ENCODE measurements at regions not wholly inside any gene's neighbourhood (a gene's known extent, or its start where the extent isn't known, plus 50 kb on each side); places are given as distances from the start of the nearest gene placed in this dataset.
A peak's percentile ranks its signal among the peaks of the same experiment; 100 is the strongest.

DNA sequence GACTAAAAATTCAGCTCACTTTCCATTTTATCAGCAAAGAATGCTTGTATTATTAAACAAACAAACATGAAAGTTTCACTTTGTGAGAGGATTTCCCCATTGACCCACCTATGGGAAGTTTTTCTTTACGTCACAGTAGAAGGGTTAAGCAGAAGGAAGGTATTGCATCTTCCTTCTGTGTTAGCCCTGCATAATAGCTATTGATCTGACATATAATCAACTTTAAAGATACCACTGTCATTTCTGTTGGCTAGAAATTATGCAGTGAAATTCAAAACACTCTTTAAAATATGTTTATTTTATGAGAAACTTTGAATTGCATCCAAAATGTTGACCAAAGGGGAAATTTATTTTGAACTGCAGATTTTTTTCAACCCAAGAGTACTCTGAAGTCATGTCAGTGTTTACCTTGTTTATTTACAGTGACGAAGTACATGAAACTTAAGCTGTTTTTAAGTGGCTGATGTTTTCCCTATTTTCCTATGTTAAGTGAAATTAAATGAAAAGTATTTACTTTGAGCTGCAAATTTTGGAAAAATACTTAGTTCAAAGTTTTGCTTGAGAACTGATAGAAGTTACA is 566.4 kb downstream of the ZEB2 start:
- no peak for DNase-seq (ENCODE audit: low read depth in 2 of 2)

- DNase-seq (ENCODE audit: low read depth in 2 of 2) = no peak
Measured at GRCh38 chr2:143952536-143952935, 567.4 kb downstream of the ZEB2 start.

GRCh38 chr2:143950704-143951103 is 569.2 kb downstream of the ZEB2 start:
- DNase-seq (ENCODE audit: low read depth in 2 of 2) = no peak

DNA sequence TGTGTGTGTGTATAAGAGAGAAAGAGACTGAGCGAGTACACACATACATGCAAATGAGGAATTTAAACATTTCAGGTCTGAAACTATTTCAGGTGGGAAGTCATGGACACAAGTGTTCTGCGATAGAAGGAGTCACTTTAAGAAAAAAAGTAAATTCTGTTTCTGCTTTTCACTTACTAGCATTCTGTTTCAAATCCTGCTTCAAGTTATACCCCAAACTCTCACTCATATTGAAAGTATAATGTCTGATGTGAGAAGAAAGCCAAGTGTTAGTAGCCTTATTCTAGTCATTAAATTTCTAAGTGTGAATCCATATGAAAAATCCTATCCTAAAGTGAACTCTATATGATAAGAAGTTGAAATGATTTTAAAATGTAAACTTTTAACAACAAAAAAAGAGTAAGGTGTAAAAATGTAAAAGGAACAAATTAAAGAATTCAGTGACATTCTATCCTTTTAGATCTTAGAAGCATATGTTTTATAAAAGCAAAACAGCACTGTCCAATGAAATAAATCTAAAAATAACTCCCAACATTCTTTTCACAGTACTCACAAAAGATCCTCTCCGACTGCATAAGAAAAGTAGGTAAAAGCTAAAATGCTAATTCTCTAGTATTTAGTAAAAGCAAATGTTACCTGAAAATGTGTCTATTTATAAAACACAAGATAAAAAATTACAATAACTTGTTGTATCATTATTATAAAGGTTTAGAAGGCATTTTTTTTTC is 570.6 kb downstream of the ZEB2 start:
- no peak for DNase-seq (ENCODE audit: low read depth in 2 of 2)

GRCh38 chr2:143948710-143949109 is 571.2 kb downstream of the ZEB2 start:
- no peak for DNase-seq (ENCODE audit: low read depth in 2 of 2)

DNA sequence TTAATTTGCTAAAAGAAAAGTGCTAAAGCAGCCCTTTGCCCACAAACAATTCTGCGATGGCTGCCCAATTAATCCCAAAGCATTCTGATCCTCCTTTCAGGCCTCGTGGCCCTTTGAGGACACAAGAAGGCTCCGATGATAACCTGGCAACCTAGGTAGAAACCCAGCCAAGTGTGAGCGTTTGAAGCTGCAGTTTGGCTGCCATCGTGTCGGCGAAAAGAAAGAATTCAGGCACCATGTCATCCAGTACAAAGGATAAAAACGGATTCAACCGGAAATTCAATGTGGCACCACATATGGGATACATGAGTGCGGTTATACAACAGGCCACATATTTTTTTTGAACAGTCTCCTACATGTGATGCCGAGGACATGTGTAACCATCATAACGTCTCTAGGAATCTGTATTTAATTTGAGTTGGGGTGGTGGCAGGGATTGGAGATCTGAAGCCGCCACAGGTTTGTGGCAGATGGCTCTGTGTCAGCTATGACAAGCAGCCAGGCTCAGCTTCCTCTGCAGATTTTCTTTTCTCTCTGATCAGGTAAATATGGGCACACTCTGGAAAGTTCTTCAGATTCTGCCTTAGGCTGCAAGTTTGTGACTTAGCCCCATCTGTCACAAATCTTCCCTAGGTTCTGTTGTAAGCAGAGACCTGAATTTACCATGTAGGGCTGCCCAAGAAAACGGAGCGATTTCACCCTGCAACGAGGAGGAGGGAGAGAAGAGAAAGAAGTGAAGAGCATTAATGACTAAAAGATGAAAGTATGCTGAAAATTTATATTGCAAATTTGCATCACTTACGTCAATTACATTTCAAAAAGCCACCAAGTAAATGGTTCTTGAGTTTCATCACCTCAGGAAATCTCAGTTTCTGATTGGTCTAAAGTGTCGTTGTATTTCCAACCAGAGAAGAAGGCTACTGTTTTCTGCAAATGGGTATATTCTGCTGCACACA is 573.2 kb downstream of the ZEB2 start:
- DNase-seq (ENCODE audit: low read depth in 2 of 2) = peak; percentile 68 to 75

DNA sequence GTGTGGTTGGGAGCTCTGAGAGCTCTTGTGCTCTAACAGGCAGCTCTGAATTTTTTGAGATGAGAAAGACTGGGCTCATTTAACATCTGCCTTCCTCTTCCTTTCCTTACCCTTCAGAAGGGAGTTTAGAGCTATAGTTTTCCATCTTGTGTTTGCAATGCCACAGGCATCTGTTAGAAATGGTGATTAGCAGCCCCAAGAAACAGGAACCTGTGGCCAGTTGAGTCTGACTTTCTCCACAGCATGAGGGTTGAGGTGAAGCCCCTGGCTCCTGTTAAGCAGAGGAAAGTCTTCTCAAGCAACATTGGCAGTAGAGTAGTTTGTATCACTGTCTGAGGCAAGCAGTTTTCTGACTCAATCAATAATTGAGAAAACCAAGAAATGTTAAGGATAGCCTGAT is 577.4 kb downstream of the ZEB2 start:
- no peak for DNase-seq (ENCODE audit: low read depth in 2 of 2)

GRCh38 chr2:143940720-143941119 is 579.2 kb downstream of the ZEB2 start:
- DNase-seq (ENCODE audit: low read depth in 2 of 2) = no peak

DNA sequence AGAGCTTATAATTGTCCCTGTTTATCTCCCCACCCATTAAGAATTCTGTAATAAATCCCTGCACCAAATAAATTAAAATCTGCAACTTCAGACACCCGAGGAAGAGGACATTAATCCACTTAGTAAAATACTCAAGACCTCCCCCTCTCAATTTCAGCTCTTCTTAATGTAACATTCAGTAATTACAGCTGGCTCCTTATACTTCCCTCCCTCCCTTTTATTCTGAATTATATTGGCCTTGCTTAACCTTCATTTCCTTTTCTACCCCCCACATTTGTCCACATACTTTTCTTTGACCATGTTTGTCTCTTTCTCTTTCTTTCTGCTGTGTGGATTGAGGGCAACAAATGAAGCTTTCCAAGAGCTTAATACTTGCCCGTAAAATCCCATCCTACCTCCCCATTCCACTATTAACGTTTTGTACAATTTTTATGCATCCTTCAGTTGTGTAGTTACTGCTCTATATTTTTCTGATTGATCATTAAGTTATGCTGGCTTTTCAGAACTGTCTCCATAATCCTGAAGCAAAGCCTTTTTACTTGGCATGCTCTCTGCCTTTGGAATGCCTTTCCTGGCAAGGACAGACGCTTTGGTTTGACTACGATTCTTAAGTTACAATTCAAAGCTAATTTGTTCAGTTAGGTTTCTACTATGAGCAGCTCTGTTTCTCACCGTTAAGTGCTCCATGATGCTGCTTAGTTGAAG is 580.1 kb downstream of the ZEB2 start:
- peak; percentile 50 to 56 for DNase-seq (ENCODE audit: low read depth in 2 of 2)

GRCh38 chr2:143937723-143938350 is 582.1 kb downstream of the ZEB2 start:
- no peak for DNase-seq (ENCODE audit: low read depth in 2 of 2)

GRCh38 chr2:143936848-143937722 is 582.8 kb downstream of the ZEB2 start:
- DNase-seq (ENCODE audit: low read depth in 2 of 2) = no peak

- no peak for DNase-seq (ENCODE audit: low read depth in 2 of 2)
Measured at GRCh38 chr2:143936538-143936847, 583.4 kb downstream of the ZEB2 start.

- no peak for DNase-seq (ENCODE audit: low read depth in 2 of 2)
Measured at GRCh38 chr2:143935482-143935752, 584.5 kb downstream of the ZEB2 start.

GRCh38 chr2:143934626-143935481 is 585.1 kb downstream of the ZEB2 start:
- no peak for DNase-seq (ENCODE audit: low read depth in 2 of 2)

GRCh38 chr2:143933946-143934569 is 585.9 kb downstream of the ZEB2 start:
- no peak for DNase-seq (ENCODE audit: low read depth in 2 of 2)

- no peak for DNase-seq (ENCODE audit: low read depth in 2 of 2)
Measured at GRCh38 chr2:143930891-143931290, 589.0 kb downstream of the ZEB2 start.

- no peak for DNase-seq (ENCODE audit: low read depth in 2 of 2)
Measured at GRCh38 chr2:143928613-143929012, 591.3 kb downstream of the ZEB2 start.

DNA sequence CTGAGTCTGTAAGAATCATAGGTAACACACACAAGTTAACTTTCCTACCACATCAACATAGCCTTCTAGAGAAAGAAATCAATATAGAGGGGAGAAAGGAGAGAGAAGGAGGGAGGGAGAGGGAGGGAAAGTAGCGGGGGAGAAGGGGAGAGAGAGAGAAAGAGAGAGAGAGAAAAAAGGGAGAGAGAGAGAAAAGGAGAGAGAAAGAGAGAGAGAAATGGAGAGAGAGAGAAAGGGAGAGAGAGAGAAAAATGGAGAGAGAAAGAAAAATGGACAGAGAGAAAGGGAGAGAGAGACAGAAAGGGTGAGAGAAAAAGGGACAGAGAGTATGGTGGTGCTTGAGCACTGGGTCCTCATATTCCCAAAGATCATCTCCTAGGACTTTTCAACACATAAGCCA is 591.7 kb downstream of the ZEB2 start:
- DNase-seq (ENCODE audit: low read depth in 2 of 2) = no peak

- no peak for DNase-seq (ENCODE audit: low read depth in 2 of 2)
Measured at GRCh38 chr2:143926736-143927135, 593.2 kb downstream of the ZEB2 start.

Measured in fibroblast of skin of left biceps (primary cell).